ENCODE measurements at regions not wholly inside any gene's neighbourhood (a gene's known extent, or its start where the extent isn't known, plus 50 kb on each side); places are given as distances from the start of the nearest gene placed in this dataset.

DNA sequence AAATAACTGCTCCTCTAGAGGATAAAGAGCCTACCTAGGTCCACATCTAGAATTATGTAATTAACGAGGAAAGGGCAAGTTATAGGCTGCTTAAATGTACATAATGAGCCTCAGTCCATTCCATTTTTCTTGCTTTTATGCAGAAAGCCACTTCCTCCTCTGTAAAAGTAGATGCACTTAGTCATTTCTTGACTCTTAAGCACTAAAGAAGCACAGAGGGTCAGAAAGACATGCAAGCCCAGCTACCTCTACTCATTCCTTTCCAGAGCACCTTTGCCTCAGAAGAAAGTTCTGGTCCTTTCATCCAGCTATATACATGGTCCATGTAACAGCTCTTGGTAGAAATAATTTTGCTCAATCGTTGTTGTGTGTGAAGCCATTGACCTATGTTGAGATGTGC is 308.0 kb upstream of the NREP start:
- TF ChIP-seq, protein P1, sequence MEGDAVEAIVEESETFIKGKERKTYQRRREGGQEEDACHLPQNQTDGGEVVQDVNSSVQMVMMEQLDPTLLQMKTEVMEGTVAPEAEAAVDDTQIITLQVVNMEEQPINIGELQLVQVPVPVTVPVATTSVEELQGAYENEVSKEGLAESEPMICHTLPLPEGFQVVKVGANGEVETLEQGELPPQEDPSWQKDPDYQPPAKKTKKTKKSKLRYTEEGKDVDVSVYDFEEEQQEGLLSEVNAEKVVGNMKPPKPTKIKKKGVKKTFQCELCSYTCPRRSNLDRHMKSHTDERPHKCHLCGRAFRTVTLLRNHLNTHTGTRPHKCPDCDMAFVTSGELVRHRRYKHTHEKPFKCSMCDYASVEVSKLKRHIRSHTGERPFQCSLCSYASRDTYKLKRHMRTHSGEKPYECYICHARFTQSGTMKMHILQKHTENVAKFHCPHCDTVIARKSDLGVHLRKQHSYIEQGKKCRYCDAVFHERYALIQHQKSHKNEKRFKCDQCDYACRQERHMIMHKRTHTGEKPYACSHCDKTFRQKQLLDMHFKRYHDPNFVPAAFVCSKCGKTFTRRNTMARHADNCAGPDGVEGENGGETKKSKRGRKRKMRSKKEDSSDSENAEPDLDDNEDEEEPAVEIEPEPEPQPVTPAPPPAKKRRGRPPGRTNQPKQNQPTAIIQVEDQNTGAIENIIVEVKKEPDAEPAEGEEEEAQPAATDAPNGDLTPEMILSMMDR (IDR thresholded peaks at IDR 0.05; ENCODE audit: control insufficient read depth, insufficient read depth, low read depth, low read length, missing control alignments): no peak
- DNase-seq (ENCODE audit: low read depth): no peak
- H3K4me3 ChIP-seq (ENCODE audit: control insufficient read depth, low read depth, low read length): no peak overlapping the region

- DNase-seq (ENCODE audit: low read depth): no peak
These were observed 307.3 kb upstream of the NREP start for GRCh38 chr5:112064271-112064701.

GRCh38 chr5:112063856-112064255 is 306.9 kb upstream of the NREP start:
- TF ChIP-seq, protein P1 (IDR thresholded peaks at IDR 0.05; ENCODE audit: control insufficient read depth, insufficient read depth, low read depth, low read length, missing control alignments): no peak
- no peak overlapping the region for H3K4me3 ChIP-seq (ENCODE audit: control insufficient read depth, low read depth, low read length)
- no peak for DNase-seq (ENCODE audit: low read depth)

More at GRCh38 chr5:112064271-112064701, 307.3 kb upstream of the NREP start:
- H3K4me3 ChIP-seq (ENCODE audit: control insufficient read depth, low read depth, low read length): no peak overlapping the region
- TF ChIP-seq, protein P1 (IDR thresholded peaks at IDR 0.05; ENCODE audit: control insufficient read depth, insufficient read depth, low read depth, low read length, missing control alignments): no peak

DNA sequence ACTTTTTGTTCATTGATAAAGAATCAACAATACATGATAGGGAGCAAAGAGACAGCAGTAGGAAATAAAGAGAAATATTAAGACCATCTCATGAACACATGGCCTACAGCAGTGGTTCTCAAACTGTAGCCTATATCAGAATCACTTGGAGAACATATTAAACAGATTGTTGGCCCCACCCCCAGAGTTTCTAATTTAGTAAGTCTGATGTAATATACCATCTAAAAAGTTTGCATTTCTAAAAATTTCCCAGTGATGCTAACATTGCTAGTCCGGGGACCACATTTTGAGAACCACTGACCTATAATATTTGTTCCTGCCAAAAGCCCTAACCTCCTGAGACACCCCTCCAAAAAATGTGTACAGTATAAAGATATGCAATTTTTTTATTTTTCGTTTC is 306.2 kb upstream of the NREP start:
- TF ChIP-seq, protein P1 (IDR thresholded peaks at IDR 0.05; ENCODE audit: control insufficient read depth, insufficient read depth, low read depth, low read length, missing control alignments): no peak
- no peak overlapping the region for H3K4me3 ChIP-seq (ENCODE audit: control insufficient read depth, low read depth, low read length)
- no peak for DNase-seq (ENCODE audit: low read depth)

- TF ChIP-seq, protein P1 (IDR thresholded peaks at IDR 0.05; ENCODE audit: control insufficient read depth, insufficient read depth, low read depth, low read length, missing control alignments): no peak
- DNase-seq (ENCODE audit: low read depth): no peak
- H3K4me3 ChIP-seq (ENCODE audit: control insufficient read depth, low read depth, low read length): no peak overlapping the region
These were observed 305.2 kb upstream of the NREP start for GRCh38 chr5:112062181-112062580.

DNA sequence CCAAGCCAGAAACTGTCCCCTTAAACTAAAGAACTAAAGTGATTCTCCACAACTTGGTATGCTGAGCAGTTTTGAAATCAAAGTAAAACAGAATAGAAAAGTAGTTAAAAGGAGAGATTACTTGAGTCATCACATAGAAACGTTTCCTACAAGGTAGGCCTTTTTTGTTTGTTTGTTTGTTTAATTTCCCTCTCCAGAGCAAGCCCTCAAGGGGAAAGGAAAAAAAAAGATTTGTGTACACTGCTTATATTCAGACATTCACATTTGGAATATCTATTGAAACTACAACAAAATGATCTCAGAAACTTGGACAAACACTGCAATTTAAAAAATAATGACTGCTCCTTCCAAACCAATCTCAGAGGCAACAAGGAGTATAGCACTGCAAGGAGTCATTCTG is 304.7 kb upstream of the NREP start:
- TF ChIP-seq, protein P1 (IDR thresholded peaks at IDR 0.05; ENCODE audit: control insufficient read depth, insufficient read depth, low read depth, low read length, missing control alignments): no peak
- DNase-seq (ENCODE audit: low read depth): no peak
- no peak overlapping the region for H3K4me3 ChIP-seq (ENCODE audit: control insufficient read depth, low read depth, low read length)

Measured in AG09309 (cell line).